Panc1 (cell line): ENCODE measurements at regions not wholly inside any gene's neighbourhood (a gene's known extent, or its start where the extent isn't known, plus 50 kb on each side); places are given as distances from the start of the nearest gene placed in this dataset.

Experiments used
- ATAC-seq: fragments of 200-7000 bp; cut with Tn5 transposase; 2 replicates; pipeline ENCODE4 v1.9.1; 2020; ENCODE audit warnings: mild to moderate bottlenecking, moderate library complexity
- BruUV-seq: library from RNA; stranded (reverse); fragments of 400-500 nt; replicated peaks from 2 replicates; lab custom pipeline; 2021; lab: Mats Ljungman, UMichigan
- CTCF ChIA-PET: fragments of 300-600 bp; sonication (Branson Sonifier 250); formaldehyde crosslinking; loops from one replicate; lab custom pipeline; 2022; ENCODE audit warnings: antibody characterized with exemption; lab: Charles Lee
- POLR2A ChIA-PET: fragments of 300-600 bp; sonication (Branson Sonifier 250); formaldehyde crosslinking; loops from one replicate; lab custom pipeline; 2022; ENCODE audit warnings: antibody characterized with exemption; lab: Charles Lee
- DNase-seq: peaks from one replicate; pipeline ENCODE4 v3.0.0-alpha.2; 2010; ENCODE audit warnings: low read depth, low spot score
- H3K27ac ChIP-seq: 2 replicates; pipeline ENCODE4 v1.5.1; 2011; ENCODE audit warnings: mild to moderate bottlenecking, low read length, inconsistent platforms
- H3K27me3 ChIP-seq: fragments of 200-500 bp; sonication (Bioruptor generic); 2 replicates; pipeline ENCODE4 v1.6.0; 2014; ENCODE audit warnings: low read length, inconsistent platforms; ENCODE audit not compliant: control insufficient read depth, insufficient read depth
- H3K36me3 ChIP-seq: fragments of 200-500 bp; sonication (Bioruptor generic); 2 replicates; pipeline ENCODE4 v1.5.1; 2014; ENCODE audit warnings: inconsistent platforms, mild to moderate bottlenecking, low read length, moderate library complexity; ENCODE audit not compliant: control insufficient read depth, insufficient read depth
- H3K4me1 ChIP-seq: 2 replicates; pipeline ENCODE4 v1.5.1; 2011; ENCODE audit warnings: inconsistent platforms, mild to moderate bottlenecking, low read length, moderate library complexity; ENCODE audit not compliant: control insufficient read depth, insufficient read depth
- H3K4me3 ChIP-seq, 2 experiments: 2 replicates each; pipeline ENCODE4 v1.5.1; 2011 to 2012; ENCODE audit warnings: low read depth in 2 of 2, low read length in 2 of 2, mild to moderate bottlenecking in 2 of 2, inconsistent platforms in 1 of 2, moderate library complexity in 1 of 2
- H3K9me3 ChIP-seq: fragments of 200-500 bp; sonication (Bioruptor generic); 2 replicates; pipeline ENCODE4 v1.5.1; 2014; ENCODE audit warnings: low read depth, mild to moderate bottlenecking, inconsistent platforms, low read length, moderate library complexity; ENCODE audit not compliant: control insufficient read depth, insufficient read depth
- POLR2AphosphoS5 ChIP-seq: IDR thresholded peaks from 2 replicates; pipeline ENCODE4 v1.6.1; 2012; ENCODE audit warnings: mild to moderate bottlenecking, low read depth, low read length, moderate library complexity
- REST ChIP-seq, 2 experiments: IDR thresholded peaks; 2 replicates each; pipeline ENCODE4 v1.6.1; 2011 to 2012; ENCODE audit warnings: low read depth in 2 of 2, control low read depth in 1 of 2, low read length in 1 of 2, mild to moderate bottlenecking in 1 of 2, moderate library complexity in 1 of 2; ENCODE audit not compliant: insufficient read depth in 1 of 2
- SIN3A ChIP-seq: IDR thresholded peaks from 2 replicates; pipeline ENCODE4 v1.6.1; 2012; ENCODE audit warnings: low read depth, mild to moderate bottlenecking, low read length, moderate library complexity, borderline replicate concordance; ENCODE audit not compliant: insufficient read depth
- TCF7L2 ChIP-seq: IDR thresholded peaks from 2 replicates; pipeline ENCODE4 v1.6.1; 2011; ENCODE audit warnings: mild to moderate bottlenecking, low read depth, low read length, inconsistent platforms
- in situ Hi-C: cut with HindIII; loops from 2 replicates; pipeline ENCODE4 v1.10.0; 2016; ENCODE audit warnings: low sequenced_read_pairs, low pct_unique_long_range_greater_than_20kb
- intact Hi-C: fragments of 100-400 bp; cut with micrococcal nuclease; formaldehyde crosslinking; loops from one replicate; pipeline ENCODE4 v1.10.0; 2022; ENCODE audit not compliant: unreplicated experiment
- TF ChIP-seq, protein P1 (sequence below): fragments of 450-650 bp; IDR thresholded peaks from 2 replicates; pipeline ENCODE4 v1.5.1; 2017; ENCODE audit warnings: mild to moderate bottlenecking

DNA sequence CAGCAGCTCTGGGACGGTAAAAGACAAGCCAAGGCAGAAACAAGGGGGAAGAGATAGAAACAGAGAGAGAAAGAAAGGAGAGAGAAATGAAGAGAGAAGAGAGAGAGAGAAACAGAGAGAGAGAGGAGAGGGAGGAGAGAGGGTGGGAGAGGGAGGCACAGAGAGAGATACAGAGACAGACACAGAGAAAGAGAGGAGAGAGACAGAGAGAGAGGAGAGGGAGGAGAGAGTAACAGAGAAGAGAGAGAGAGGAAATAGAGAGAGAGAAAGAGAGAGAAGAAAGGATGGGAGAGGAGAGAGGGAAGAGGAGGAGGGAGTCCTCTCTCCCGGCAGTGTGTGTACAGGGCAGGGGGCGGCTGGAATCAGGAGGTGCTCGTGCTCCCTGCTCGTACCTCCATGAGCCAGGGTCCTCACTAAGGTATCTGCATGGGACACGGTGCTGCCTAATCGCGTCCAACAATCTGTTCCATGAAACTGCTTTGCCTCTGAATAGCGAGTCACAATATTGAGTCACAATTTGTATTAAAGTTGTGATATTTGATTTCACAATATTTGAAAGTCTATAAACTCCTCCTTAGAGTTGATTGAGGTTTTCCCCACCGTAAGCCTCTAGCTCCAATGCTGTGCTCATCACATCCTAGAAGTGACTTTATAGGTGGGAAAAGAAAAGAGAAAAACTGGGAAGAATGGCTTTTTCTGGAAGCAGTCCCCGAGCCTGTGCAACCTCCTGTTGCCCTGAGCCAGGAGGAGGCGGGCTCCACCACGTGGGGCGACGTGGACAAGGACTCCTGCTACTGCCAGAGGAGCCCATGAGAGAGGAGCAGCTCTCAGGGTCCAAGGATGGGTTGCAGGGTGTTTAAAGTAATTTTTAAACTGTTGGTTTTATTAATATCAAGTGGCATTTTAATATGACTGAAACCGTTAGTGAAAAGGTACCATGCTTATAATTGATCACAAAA lies 81.7 kb upstream of the ARHGEF7 start:
- in situ Hi-C loops, result no loop called here
- Histone ChIP-seq H3K36me3 (no peaks in the 10 kb centered on the region), H3K4me3 (no peak overlapping the region), H3K4me1 (0 out of 2 replicates have a peak, but pooled peaks cover 4% of the 10 kb centered on the region), H3K9me3 (no peaks in the 10 kb centered on the region), H3K27me3 (peaks cover 2% of the 10 kb centered on the region; the same call in 1 of the 2 replicates), H3K27ac (no peak overlapping the region)
- intact Hi-C loops, result no loop called here
- DNase-seq (no peak), ATAC-seq (no peak; the same call in 1 of the 2 replicates)
- BruUV-seq, result no TSS peak
- ChIA-PET CTCF (interaction anchor here (0.7 kb wide), 1 partner anchor 96 kb away, joined by 9 read pairs; no protein-coding TSS in a partner anchor), POLR2A (no interaction called here)
- TF ChIP-seq POLR2AphosphoS5 (no peak), REST (IDR thresholded peaks at IDR 0.05; ENCODE audit: insufficient read depth in 1 of 2, low read depth in 2 of 2, low read length in 1 of 2) (no peak), TCF7L2 (no peak), SIN3A (no peak)
- TF ChIP-seq, protein P1, sequence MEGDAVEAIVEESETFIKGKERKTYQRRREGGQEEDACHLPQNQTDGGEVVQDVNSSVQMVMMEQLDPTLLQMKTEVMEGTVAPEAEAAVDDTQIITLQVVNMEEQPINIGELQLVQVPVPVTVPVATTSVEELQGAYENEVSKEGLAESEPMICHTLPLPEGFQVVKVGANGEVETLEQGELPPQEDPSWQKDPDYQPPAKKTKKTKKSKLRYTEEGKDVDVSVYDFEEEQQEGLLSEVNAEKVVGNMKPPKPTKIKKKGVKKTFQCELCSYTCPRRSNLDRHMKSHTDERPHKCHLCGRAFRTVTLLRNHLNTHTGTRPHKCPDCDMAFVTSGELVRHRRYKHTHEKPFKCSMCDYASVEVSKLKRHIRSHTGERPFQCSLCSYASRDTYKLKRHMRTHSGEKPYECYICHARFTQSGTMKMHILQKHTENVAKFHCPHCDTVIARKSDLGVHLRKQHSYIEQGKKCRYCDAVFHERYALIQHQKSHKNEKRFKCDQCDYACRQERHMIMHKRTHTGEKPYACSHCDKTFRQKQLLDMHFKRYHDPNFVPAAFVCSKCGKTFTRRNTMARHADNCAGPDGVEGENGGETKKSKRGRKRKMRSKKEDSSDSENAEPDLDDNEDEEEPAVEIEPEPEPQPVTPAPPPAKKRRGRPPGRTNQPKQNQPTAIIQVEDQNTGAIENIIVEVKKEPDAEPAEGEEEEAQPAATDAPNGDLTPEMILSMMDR, result no peak

DNA sequence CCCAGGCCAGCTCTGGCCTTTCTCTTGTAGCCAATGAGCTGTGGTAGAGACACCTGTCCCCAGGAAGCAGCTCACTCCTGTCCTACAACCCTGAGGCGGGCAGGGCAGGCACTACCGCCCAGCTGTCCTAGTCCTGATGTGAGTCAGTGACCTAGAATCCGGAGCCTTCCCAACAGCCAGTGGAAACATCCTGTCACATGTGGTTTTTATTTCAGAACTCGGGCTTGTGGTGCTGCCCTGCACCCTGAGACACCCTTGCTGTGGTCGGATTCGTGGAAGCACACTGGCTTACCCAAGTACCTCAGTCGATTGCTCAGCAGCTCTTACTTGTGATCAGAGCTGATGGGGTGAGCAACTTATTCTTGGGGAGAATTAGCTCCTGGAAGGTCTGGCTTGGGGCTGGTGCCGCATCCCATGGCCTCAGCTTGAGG lies 83.6 kb upstream of the ARHGEF7 start:
- no peak for TF ChIP-seq TCF7L2
- TF ChIP-seq, protein P1, result no peak
- TF ChIP-seq REST (IDR thresholded peaks at IDR 0.05; ENCODE audit: insufficient read depth in 1 of 2, low read depth in 2 of 2, low read length in 1 of 2), result no peak
- no peak for TF ChIP-seq POLR2AphosphoS5
- no peak for TF ChIP-seq SIN3A
- Histone ChIP-seq H3K36me3 (no peaks in the 10 kb centered on the region), H3K9me3 (no peaks in the 10 kb centered on the region), H3K4me3 (no peak overlapping the region), H3K27me3 (no peaks in the 10 kb centered on the region), H3K4me1 (no peaks in the 10 kb centered on the region), H3K27ac (no peak overlapping the region)
- ATAC-seq (no peak), DNase-seq (no peak)
- intact Hi-C loops, result no loop called here
- CTCF ChIA-PET, result no interaction called here
- in situ Hi-C loops, result no loop called here
- no TSS peak for BruUV-seq
- POLR2A ChIA-PET, result no interaction called here
